Activated CD8-positive, alpha-beta memory T cell treated with anti-CD3 and anti-CD28 coated beads, Interleukin-2, amount 50 U/mL, for 24 hours (primary cell): ENCODE measurements at regions not wholly inside any gene's neighbourhood (a gene's known extent, or its start where the extent isn't known, plus 50 kb on each side); places are given as distances from the start of the nearest gene placed in this dataset.
"Not testable (repeated sequence)": the region's sequence is repeated elsewhere in the genome, so short reads cannot be mapped to it uniquely, and the experiment has no call there.

ENCODE experiments used
- DNase-seq: peaks from one replicate; pipeline ENCODE4 v3.0.0-alpha.2; 2020; ENCODE audit errors: extremely low read depth

GRCh38 chr9:90219548-90220118 is 423.0 kb downstream of the DIRAS2 start:
- no peak for DNase-seq

- DNase-seq = not testable (repeated sequence)
Observed at GRCh38 chr9:90221899-90222298, 420.7 kb downstream of the DIRAS2 start.

GRCh38 chr9:90226839-90227338 is 415.7 kb downstream of the DIRAS2 start:
- peak; percentile 44 for DNase-seq

GRCh38 chr9:90233081-90233480 is 409.5 kb downstream of the DIRAS2 start:
- not testable (repeated sequence) for DNase-seq

- no peak for DNase-seq
Observed at GRCh38 chr9:90240541-90240940, 402.1 kb downstream of the DIRAS2 start.

- DNase-seq = no peak
Observed at GRCh38 chr9:90245661-90246060, 397.0 kb downstream of the DIRAS2 start.

GRCh38 chr9:90249094-90249493 is 393.5 kb downstream of the DIRAS2 start:
- DNase-seq = no peak

DNA sequence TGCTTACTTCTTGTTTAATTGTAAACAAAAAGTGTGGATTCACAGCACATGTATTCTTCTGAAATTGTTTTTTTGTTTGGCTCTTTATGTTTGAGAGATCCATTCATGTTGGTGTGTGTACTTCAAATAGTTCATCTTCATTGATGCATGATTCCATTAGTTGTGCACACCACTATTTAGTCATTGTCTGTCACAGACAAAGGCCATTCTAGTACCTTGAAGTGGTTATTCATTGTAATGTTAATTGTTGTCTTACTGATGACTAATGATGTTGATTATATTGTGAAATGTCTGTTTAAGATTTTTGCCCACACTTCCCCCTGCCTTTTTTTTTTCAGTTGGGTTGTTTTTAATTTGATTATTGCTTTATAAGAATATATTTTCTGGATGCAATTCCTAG is 391.3 kb downstream of the DIRAS2 start:
- no peak for DNase-seq

DNA sequence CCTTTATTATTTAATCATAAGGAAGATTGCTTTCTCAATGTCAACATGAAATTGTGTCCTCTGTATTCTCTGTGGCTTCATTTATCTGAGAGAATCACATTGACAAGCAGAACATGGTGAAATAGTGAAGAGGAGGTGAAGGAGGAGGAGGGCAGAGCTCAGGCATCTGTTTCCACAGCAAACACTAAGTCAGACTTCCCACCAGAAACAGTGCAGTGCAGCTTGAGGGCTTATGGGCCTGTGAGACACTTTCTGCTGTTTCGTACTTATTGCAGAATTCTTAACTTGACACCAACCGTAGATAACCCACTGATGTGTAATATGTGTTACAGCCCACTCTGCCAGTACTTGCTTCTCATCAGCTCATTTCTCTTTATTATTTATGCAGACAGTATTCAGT is 386.3 kb downstream of the DIRAS2 start:
- DNase-seq = no peak

DNA sequence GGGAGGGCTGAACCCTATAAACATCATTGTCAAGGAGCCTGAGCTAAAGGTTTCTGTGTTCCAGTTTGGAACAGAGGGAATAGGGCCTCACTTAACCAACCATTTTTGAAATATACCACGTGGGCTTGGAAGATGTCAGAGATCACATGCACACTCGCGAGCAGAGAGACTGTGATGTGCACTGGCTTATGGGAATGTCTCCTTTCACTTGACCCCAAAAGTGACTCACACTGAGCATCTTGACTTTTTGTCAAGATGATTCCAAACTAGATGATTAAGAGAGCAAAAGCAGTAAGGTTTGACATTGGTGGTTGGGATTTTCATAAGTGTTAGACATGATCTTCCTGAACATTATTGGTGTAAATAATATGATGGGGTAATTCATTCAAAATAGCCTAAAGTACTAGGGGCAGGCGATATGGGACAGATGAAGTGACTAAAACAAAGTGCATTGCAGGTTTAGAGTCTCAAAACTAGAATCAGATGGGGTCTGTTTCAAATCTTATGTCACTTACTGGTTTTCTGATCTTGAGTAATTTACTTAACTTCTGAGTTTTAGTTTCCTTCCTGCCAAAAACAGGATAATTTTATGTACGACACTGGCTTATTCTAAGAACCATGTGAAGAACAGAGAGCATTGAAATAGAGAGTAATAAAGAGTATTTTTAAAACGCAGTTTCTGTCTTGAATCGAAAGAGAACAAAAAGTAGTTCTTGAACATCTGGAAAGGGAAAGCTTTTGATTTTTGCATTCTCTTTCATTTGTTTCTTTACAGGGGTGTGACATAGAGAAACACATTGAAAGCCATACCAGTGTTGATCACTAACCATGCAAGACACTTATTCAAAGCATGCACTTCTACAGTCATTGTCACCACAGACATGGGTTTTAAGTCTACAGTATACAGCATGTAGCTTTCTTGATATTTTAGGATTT is 383.0 kb downstream of the DIRAS2 start:
- DNase-seq = no peak

GRCh38 chr9:90261698-90262097 is 380.9 kb downstream of the DIRAS2 start:
- DNase-seq = no peak

GRCh38 chr9:90268613-90269012 is 374.0 kb downstream of the DIRAS2 start:
- DNase-seq = no peak

- DNase-seq = no peak
Observed at GRCh38 chr9:90271707-90272106, 370.9 kb downstream of the DIRAS2 start.

DNA sequence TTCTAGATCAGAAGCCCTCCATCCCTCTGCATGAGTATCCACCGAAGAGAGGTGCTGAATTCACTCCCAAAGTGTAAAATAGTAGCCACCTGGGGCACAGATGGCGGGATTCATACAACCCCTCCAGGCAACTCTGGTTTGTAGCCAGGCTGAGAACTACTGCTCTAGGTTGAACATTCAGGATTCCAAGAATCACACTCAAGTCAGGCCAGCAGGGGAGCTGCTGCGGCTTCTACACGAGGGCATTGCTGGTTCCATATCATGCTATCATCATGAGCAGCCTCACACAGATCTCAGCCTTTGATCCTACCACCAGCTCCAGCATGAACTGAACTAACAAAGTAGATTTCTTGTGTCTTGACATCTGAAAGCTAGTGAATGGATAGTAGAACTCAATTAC is 367.9 kb downstream of the DIRAS2 start:
- DNase-seq = no peak

GRCh38 chr9:90285946-90286345 is 356.7 kb downstream of the DIRAS2 start:
- no peak for DNase-seq

DNA sequence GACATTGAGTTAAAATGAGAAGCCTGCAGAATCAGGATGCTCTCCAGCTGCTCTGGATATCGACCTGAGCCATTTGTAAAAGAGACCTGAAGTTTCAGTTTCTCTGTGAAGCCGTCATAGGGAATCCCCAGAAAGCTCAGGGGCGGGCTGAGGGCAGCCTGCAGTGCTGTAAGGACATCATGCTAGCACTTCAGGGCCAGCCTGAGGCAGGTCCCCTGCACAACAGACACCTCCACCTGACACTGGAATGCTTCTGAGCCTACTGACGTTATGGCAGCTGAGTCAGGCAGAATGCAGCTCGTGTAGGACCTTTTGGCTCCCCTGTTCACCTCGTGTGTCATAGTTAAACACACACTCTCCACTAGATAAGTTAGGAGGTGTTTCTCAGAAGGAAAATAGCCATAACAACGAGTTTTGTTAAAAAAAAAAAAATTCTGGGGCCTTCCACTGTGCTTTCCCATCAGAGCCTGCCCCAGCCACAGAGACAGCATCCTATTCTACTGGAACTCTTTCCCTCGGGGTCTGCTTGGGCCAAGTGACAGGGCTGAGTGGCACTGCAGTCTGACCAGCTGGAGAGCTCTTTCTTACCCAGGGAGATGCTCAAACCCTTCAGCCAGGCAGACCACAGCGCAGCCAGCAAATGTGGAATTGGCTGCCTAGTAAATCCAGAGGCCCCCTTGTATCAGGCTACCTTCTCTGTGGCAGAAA is 354.9 kb downstream of the DIRAS2 start:
- DNase-seq = no peak

DNA sequence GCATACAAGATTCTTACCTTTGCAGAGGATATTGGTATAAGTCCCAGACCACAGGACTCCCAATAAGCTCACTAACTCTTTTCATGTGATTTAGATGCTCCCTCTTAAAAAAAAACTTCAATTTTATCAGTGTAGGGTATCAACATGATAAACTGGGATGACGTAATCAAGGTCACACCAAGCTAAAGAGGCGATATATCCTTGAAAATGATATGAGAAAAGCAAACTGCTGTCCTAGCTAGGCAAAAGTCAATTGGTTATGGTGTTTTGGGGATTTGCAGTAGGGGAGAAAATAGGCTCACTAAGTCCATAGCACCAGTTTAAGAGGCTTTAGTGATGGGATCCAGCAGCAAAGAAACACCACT is 354.4 kb downstream of the DIRAS2 start:
- DNase-seq = no peak

- no peak for DNase-seq
Observed at GRCh38 chr9:90290716-90291485, 351.7 kb downstream of the DIRAS2 start.

DNA sequence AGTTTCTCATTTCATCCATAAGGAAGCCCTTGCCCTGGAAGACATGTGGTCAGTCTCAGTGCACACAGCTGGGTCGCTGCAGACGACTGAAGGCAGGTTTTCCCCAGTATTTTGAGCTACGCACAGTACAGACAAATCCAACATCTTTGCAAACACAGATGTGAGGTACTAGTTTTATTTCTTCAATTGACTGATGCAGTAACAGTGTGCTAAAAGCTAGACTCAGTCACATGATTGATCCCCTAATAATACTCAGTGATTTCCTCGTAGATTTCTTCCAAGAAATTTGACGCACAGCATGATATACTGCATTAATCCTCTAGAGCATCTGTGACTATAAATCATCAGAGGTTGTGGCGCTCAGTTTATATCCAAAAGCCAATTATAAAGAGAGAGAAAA is 346.1 kb downstream of the DIRAS2 start:
- DNase-seq = no peak

- no peak for DNase-seq
Observed at GRCh38 chr9:90299968-90300367, 342.7 kb downstream of the DIRAS2 start.

GRCh38 chr9:90300611-90301276 is 341.9 kb downstream of the DIRAS2 start:
- DNase-seq = no peak
